ENCODE measurements at regions not wholly inside any gene's neighbourhood (a gene's known extent, or its start where the extent isn't known, plus 50 kb on each side); places are given as distances from the start of the nearest gene placed in this dataset.
A peak's percentile ranks its signal among the peaks of the same experiment; 100 is the strongest.

GRCh38 chr5:179436321-179437122 lies 91.3 kb upstream of the ADAMTS2 start:
- ATAC-seq (no peak), DNase-seq (ENCODE audit: extremely low read depth in 1 of 4, low spot score in 3 of 4) (no peak), FAIRE-seq (no peak)
- Histone ChIP-seq H3K4me1 (replicated peaks in 1 of 2; ENCODE audit: control insufficient read depth in 2 of 2, insufficient read depth in 2 of 2, low read length in 2 of 2) (peaks cover 0 to 3% of the 10 kb centered on the region in 2 experiments; a peak in 2 of 5 replicates), H3K27ac (ENCODE audit: extremely low read depth, low read depth, low read length) (no peak overlapping the region), H3K9me3 (replicated peaks; ENCODE audit: control insufficient read depth, insufficient read depth, low read depth, low read length) (no peaks in the 10 kb centered on the region), H3K4me3 (no peak overlapping the region), H3K79me2 (ENCODE audit: control insufficient read depth, insufficient read depth, low read length) (no peaks in the 10 kb centered on the region), H4K20me1 (replicated peaks; ENCODE audit: control insufficient read depth, insufficient read depth, low read length) (no peaks in the 10 kb centered on the region), H3K9ac (ENCODE audit: insufficient read depth in 1 of 2, low read depth in 2 of 2, low read length in 2 of 2) (no peak overlapping the region), H3K36me3 (ENCODE audit: control insufficient read depth, insufficient read depth, low read length) (no peaks in the 10 kb centered on the region), H2AFZ (ENCODE audit: low read depth, low read length) (no peak overlapping the region), H3K9me1 (ENCODE audit: control insufficient read depth, insufficient read depth, low read length) (no peaks in the 10 kb centered on the region), H3K27me3 (ENCODE audit: control insufficient read depth in 2 of 2, insufficient read depth in 2 of 2, low read length in 2 of 2) (peaks cover 26 to 63% of the 10 kb centered on the region in 2 experiments; a peak in 3 of 5 replicates), H3K4me2 (ENCODE audit: insufficient read depth, low read length) (no peak overlapping the region)
- in situ Hi-C loops (cut with MboI) (no loop called here), intact Hi-C loops (cut with micrococcal nuclease) (no loop called here)
- no TSS peak for BruUV-seq (replicated peaks)
- ChIA-PET CTCF (ENCODE audit: low intra/inter-chr PET ratio) (no interaction called here), POLR2A (interaction anchor here (0.7 kb wide), 2 partner anchors 10 to 203 kb away, joined by 3 read pairs; no protein-coding TSS in a partner anchor)
- WGBS (ENCODE audit: insufficient coverage, low coverage, missing lambda C conversion rate) = 1% methylated on average over 23 of the region's 24 CpGs
- no peak for TF ChIP-seq YBX1 (IDR thresholded peaks at IDR 0.05)
- peak; percentile 91 for TF ChIP-seq ZNF316 (IDR thresholded peaks at IDR 0.05)
- TF ChIP-seq TCF3 (CRISPR knock-in tag; IDR thresholded peaks at IDR 0.05) = no peak
- no peak for TF ChIP-seq ILF3 (IDR thresholded peaks at IDR 0.05; ENCODE audit: borderline replicate concordance)
- no peak for TF ChIP-seq THAP7 (CRISPR knock-in tag; IDR thresholded peaks at IDR 0.05)
- TF ChIP-seq ZNF449 (CRISPR knock-in tag; IDR thresholded peaks at IDR 0.05) = no peak
- no peak for TF ChIP-seq MLLT1 (IDR thresholded peaks at IDR 0.05)
- TF ChIP-seq C11orf30 (IDR thresholded peaks at IDR 0.05; ENCODE audit: low read depth) = peak; percentile 88
- TF ChIP-seq JUND (IDR thresholded peaks at IDR 0.05; ENCODE audit: borderline replicate concordance, low read depth, low read length) = no peak
- no peak for TF ChIP-seq JUND (tag; IDR thresholded peaks at IDR 0.05; ENCODE audit: borderline replicate concordance, low read depth, low read length)
- no peak for TF ChIP-seq ZNF197 (CRISPR knock-in tag; IDR thresholded peaks at IDR 0.05; ENCODE audit: low read depth)
- peak; percentile 91 for TF ChIP-seq MAFK (IDR thresholded peaks at IDR 0.05; ENCODE audit: low read length)
- TF ChIP-seq ETV6 (IDR thresholded peaks at IDR 0.05; ENCODE audit: borderline replicate concordance in 1 of 2, low read depth in 2 of 2, low read length in 1 of 2) = no peak
- TF ChIP-seq ETV6 (CRISPR knock-in tag; IDR thresholded peaks at IDR 0.05; ENCODE audit: borderline replicate concordance) = no peak

All from K562 (cell line).